ENCODE measurements at regions not wholly inside any gene's neighbourhood (a gene's known extent, or its start where the extent isn't known, plus 50 kb on each side); places are given as distances from the start of the nearest gene placed in this dataset.
"Not testable (repeated sequence)": the region's sequence is repeated elsewhere in the genome, so short reads cannot be mapped to it uniquely, and the experiment has no call there.

GRCh38 chr2:16102976-16103380, 162.6 kb downstream of the MYCN start:
- no peak for DNase-seq (ENCODE audit: extremely low read depth, low read depth, low spot score)

DNA sequence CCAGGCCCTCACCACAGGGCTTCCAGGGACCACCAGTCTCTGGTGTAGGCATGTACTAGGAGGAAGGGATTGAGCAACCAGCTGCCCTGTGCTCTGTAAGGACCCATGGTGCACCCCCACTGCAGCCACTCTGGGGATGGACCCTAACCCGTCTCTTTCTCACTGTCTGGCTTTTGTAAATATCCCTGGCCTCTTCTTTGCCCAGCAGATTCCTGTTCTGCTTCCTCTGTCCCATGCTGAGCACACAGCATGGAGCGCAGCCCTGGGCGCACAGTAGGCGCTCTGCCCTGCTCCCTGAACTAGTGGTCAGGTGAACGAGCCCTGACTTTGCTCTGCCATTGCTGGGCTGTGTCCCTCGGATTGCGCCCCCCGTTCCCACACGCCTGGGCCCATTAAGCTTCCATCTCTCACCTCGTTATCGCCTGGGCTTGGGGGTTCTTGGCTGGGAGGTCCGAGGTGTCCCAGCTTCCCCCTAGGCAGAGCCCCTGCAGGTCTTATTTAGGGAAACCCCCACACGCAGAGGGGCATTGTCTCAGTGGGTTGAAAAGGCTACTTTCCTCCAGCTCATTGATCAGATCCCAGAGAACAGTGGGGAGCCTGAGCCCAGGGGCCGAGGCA, 162.1 kb downstream of the MYCN start:
- DNase-seq (ENCODE audit: extremely low read depth, low read depth, low spot score) = no peak

DNA sequence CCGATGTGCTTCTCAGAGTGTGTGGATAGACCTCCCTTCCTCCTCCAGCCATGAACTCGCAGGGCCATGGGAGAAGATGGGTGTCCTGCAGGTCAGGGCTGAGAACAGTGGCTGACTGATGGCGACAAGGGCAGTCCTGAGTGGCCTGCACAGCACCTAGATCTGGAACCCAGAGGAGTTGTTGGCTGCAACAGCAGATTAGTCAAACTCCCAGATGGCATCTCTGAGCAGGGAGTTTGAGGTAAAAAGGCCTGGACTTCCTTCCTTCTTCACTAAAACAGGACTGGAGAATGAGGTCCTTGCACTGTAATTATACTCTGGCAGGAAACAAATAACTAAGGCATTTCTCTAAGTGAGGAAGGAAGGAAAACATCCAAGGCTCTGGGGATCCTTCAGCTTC, 160.8 kb downstream of the MYCN start:
- no peak for DNase-seq (ENCODE audit: extremely low read depth, low read depth, low spot score)

DNA sequence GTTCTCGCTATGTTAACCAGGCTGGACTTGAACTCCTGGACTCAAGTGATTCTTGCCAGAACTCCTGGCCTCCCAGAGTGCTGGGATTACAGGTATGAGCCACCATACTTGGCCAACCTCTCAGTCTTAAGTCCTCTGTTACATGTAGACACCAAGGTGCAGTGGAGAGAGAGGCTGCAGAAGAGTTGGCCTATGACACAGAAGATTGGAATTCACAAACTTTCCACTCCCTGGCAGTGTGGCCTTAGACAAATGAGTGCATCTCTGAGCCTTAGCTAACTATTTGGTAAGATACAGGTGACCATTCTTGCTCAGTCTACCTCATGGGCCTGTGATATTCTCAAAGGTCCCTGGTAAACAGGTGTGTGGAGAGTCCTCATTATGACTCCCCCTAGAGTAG, 159.7 kb downstream of the MYCN start:
- DNase-seq (ENCODE audit: extremely low read depth, low read depth, low spot score) = no peak

GRCh38 chr2:16099326-16099725, 159.0 kb downstream of the MYCN start:
- DNase-seq (ENCODE audit: extremely low read depth, low read depth, low spot score) = no peak

DNA sequence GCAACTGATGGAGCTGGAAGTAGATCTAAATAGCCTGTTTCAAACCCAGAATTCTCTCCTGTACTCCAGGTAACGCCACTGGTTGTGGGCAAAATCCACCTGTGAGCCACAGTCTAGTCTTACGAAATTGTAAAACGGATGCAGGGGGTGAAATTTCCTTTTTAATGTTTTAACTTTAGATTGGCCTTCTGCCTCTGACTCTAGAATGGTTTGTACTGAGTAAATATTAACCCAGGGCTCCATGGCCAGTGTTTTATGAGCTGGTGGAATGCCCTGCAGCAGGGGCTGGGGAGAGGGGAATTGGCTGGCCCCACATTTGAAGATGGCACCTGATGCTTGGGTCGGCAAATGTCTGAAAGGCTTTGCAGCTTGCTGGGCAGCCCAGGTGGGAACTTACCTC, 156.6 kb downstream of the MYCN start:
- no peak for DNase-seq (ENCODE audit: extremely low read depth, low read depth, low spot score)

- not testable (repeated sequence) for DNase-seq (ENCODE audit: extremely low read depth, low read depth, low spot score)
Observed at GRCh38 chr2:16095483-16095882, 155.1 kb downstream of the MYCN start.

GRCh38 chr2:16094811-16095210, 154.5 kb downstream of the MYCN start:
- DNase-seq (ENCODE audit: extremely low read depth, low read depth, low spot score) = no peak

DNA sequence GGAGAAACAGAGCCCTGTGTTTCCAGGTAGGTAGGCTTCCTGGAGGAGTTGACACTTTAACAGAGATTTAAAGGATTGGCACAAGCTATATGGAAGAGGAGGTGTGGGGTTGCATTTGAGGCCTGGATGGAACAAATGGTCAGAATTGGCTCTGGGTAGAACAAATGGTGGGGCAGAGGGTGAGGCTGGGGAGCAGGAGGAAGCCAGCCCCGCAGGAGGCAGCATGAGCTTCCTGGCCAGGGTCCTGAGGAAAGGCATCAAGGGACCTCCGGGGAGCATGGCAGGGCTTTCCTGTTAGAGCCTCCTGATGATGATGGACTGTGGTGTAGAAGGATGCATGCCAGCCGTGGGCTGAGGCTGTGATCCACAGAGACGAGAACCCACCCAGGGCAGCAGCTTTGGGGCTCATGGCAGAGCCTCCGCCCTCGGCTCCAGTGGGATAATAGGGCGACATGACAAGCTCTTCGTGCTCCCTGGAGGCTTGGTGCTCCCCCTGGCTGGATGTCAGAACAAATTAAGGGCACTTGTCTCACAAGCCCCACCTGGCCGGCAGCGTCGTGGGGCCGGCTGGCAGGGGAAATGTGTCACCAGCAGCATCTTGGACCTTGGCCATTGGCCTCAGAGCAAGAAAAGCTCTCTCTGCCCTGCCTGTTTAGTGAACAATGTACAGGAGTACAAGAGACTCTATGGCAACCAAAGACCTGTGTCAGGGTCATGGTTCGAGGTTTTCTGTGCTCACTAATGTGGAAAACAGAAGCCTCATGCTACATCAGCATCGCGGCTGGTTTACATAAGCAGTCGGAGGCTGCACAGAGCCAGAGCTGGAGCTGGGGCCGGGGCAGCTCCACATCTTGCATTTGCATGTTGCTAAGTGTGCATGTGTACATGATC, 153.5 kb downstream of the MYCN start:
- DNase-seq (ENCODE audit: extremely low read depth, low read depth, low spot score) = no peak

DNA sequence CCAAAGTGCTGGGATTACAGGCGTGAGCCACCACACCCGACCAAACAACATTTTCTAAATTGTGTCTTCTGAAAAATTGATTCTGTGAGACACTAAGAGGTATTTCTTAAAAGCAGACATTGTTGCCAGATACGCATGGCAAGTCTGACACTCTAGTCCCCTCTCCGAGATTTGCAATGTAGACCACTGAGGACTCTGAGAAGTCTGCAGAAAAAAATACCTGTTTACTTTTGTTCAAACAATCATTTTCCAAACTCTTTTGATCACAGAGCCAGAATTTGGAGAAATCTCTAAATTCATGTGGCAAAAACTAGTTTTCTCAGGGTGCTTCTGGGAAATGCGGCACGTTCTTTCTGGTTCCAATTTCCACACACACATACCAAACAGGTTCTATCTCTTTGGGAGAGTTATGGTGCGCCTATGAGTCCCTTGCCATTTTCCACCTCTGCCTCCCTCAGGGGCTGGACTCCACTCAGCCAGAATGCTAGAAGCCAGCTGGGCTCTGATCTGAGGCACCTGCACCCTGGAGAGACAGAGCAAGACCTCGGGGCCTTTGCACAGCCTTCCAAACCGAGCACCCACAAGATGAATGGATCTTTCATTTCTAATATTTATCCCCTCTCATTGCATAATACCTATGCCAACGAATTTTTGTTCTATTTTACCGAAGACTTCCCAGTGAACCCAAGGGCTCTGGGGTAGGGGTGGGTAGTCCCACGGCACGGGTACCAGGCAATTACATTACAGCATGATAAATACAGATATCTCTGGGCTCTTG, 152.7 kb downstream of the MYCN start:
- no peak for DNase-seq (ENCODE audit: extremely low read depth, low read depth, low spot score)

DNA sequence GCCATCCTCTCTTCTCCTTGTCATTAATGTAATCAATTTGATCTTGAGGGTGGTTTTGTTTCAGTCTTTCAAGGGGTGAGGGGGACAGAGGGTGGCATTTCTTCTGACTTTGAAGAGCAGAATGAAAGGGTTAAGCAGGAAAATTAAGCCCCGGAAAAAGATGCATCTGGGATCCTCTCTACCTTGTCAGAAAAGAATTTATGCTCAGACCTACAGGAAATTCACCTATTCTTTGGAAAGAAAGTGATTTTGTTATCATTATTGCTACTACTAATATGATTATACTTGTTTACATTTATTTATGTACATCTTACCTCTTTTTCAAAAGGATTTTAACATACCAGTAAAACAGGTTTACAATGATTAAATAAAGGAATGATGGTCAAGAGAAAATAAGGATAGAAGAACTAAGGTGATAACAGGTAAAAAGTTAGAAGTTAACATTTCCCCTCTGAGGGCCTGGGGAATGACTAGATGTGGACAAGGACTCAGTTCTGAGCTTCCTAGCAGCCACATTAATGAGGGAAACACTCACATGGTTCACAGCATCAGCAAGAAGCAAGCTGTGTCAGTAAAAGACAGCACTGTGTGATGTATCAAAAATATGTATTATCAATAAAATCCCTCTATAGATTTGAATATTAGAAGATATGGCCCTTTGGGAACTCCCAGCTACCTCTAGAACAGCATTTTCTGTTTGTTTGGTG, 151.4 kb downstream of the MYCN start:
- DNase-seq (ENCODE audit: extremely low read depth, low read depth, low spot score) = no peak

- no peak for DNase-seq (ENCODE audit: extremely low read depth, low read depth, low spot score)
Observed at GRCh38 chr2:16090650-16091575, 150.6 kb downstream of the MYCN start.

GRCh38 chr2:16089491-16089890, 149.1 kb downstream of the MYCN start:
- DNase-seq (ENCODE audit: extremely low read depth, low read depth, low spot score) = not testable (repeated sequence)

GRCh38 chr2:16088802-16089112, 148.4 kb downstream of the MYCN start:
- DNase-seq (ENCODE audit: extremely low read depth, low read depth, low spot score) = no peak

GRCh38 chr2:16088035-16088801, 147.9 kb downstream of the MYCN start:
- no peak for DNase-seq (ENCODE audit: extremely low read depth, low read depth, low spot score)

DNA sequence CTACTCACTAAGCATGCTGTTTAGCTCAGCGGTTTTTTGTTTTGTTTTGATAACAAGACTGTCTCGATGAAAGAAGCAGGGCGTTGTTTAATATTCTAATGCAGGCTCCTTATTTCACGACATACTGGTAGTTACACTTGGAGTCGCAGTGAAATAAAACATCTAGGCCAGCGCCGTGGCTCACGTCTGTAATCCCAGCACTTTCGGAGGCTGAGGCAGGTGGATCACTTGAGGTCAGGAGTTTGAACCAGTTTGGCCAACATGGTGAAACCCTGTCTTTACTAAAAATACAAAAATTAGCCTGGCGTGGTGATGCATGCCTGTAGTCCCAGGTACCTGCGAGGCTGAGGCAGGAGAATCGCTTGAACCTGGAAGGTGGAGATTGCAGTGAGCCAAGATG, 145.8 kb downstream of the MYCN start:
- not testable (repeated sequence) for DNase-seq (ENCODE audit: extremely low read depth, low read depth, low spot score)

GRCh38 chr2:16085073-16085472, 144.7 kb downstream of the MYCN start:
- no peak for DNase-seq (ENCODE audit: extremely low read depth, low read depth, low spot score)

DNA sequence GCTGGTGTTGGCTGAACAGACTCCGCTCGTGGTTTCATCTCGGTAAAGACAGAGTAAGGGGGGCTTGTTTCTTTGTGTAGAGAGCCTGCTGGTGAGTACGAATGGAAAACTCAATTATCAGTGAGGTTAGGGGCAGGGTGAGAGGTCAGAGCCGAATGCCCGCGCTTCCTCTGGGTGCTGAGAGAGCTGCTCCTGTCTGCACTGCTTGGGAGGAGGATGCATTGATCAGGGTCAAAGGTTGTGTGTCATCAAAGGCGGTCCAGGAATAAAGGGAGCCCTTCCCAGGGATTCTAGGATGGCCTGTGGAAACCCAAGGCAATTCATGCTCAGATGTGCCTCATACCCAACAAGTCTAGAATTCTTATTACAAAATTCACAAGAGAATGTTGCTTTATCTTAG, 143.9 kb downstream of the MYCN start:
- DNase-seq (ENCODE audit: extremely low read depth, low read depth, low spot score) = no peak

DNA sequence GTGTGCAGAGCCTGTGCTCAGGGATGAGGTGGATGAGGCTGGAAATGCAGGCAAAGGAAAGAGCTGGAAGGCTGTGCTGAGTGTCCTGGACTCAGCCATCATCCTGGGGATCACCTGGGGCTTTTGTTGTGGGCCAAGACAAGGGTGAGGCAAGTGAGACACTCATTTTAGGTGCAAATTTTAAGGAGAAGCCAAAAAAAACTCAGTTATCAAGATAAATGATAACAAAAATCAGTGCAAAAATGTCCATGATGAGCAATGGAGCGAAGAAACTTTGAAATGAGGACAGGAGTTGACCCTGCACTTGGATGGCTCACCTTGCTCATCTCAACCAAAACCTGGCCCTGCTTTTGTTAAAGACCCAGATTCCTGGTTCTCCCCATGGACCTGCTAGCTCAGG, 141.9 kb downstream of the MYCN start:
- no peak for DNase-seq (ENCODE audit: extremely low read depth, low read depth, low spot score)

All from glomerular endothelial cell (primary cell).